ENCODE measurements at regions not wholly inside any gene's neighbourhood (a gene's known extent, or its start where the extent isn't known, plus 50 kb on each side); places are given as distances from the start of the nearest gene placed in this dataset.

GRCh38 chr5:96194593-96194992 is 232.9 kb upstream of the ELL2 start (continued):
- TF ChIP-seq E2F6 (IDR thresholded peaks at IDR 0.05), result no peak
- TF ChIP-seq POU5F1 (IDR thresholded peaks at IDR 0.05; ENCODE audit: low read depth, low read length), result no peak
- no peak for TF ChIP-seq BRCA1 (IDR thresholded peaks at IDR 0.05; ENCODE audit: low read depth, low read length)
- no peak for TF ChIP-seq FOSL1 (IDR thresholded peaks at IDR 0.05; ENCODE audit: insufficient read depth, low read depth, low read length)
- no peak for TF ChIP-seq SRF (IDR thresholded peaks at IDR 0.05; ENCODE audit: low read depth, low read length)
- no peak for TF ChIP-seq ASH2L (IDR thresholded peaks at IDR 0.05; ENCODE audit: low read length)

Data from H1 (cell line).